Spinal cord (tissue), 9 donors: ENCODE measurements at regions not wholly inside any gene's neighbourhood (a gene's known extent, or its start where the extent isn't known, plus 50 kb on each side); places are given as distances from the start of the nearest gene placed in this dataset.
"Not testable (repeated sequence)": the region's sequence is repeated elsewhere in the genome, so short reads cannot be mapped to it uniquely, and the experiment has no call there.

Experiments
- DNase-seq, 6 donors: peaks; one replicate each; pipeline versions ENCODE4 v3.0.0 to v3.0.0-alpha.2; 2013 to 2015; ENCODE audit warnings: low spot score in 6 of 6, low read depth in 4 of 6
- H3K27ac ChIP-seq: one replicate; pipeline ENCODE4 v1.5.1; 2013; ENCODE audit warnings: low read depth, low read length, control low read depth
- H3K27me3 ChIP-seq: one replicate; pipeline ENCODE4 v1.6.1; 2013; ENCODE audit warnings: low read length; ENCODE audit not compliant: control insufficient read depth, insufficient read depth
- H3K36me3 ChIP-seq: one replicate; pipeline ENCODE4 v1.6.1; 2013; ENCODE audit warnings: low read length; ENCODE audit not compliant: control insufficient read depth, insufficient read depth
- H3K4me1 ChIP-seq: one replicate; pipeline ENCODE4 v1.6.1; 2013; ENCODE audit warnings: low read length; ENCODE audit not compliant: control insufficient read depth, insufficient read depth
- H3K4me3 ChIP-seq: one replicate; pipeline ENCODE4 v1.5.1; 2013; ENCODE audit warnings: low read depth, low read length, control low read depth
- H3K9me3 ChIP-seq: one replicate; pipeline ENCODE4 v1.6.1; 2013; ENCODE audit warnings: low read length; ENCODE audit not compliant: control insufficient read depth, insufficient read depth
- WGBS: methylation state at CpG from one replicate; pipeline ENCODE4 v1.1.5; 2013; ENCODE audit warnings: missing lambda C conversion rate; ENCODE audit not compliant: insufficient coverage; 5-methylcytosine and 5-hydroxymethylcytosine counted together
- donor health status: healthy.

GRCh38 chr5:86716121-86716520, 98.4 kb downstream of the COX7C start:
- WGBS = 85% methylated on average over 2 of the region's 2 CpGs
- Histone ChIP-seq H3K9me3 (no peaks in the 10 kb centered on the region), H3K27me3 (no peaks in the 10 kb centered on the region), H3K4me3 (no peak overlapping the region), H3K27ac (no peak overlapping the region), H3K36me3 (no peaks in the 10 kb centered on the region), H3K4me1 (no peaks in the 10 kb centered on the region)
- no peak for DNase-seq

- WGBS = 94% methylated on average over 17 of the region's 20 CpGs
- not testable (repeated sequence) for H3K27me3 ChIP-seq, H3K9me3 ChIP-seq, H3K27ac ChIP-seq, H3K36me3 ChIP-seq, H3K4me3 ChIP-seq, H3K4me1 ChIP-seq, DNase-seq
Observed at GRCh38 chr5:86731319-86732117, 113.8 kb downstream of the COX7C start.

GRCh38 chr5:86735370-86735769, 117.6 kb downstream of the COX7C start:
- Histone ChIP-seq H3K4me1 (no peaks in the 10 kb centered on the region), H3K27ac (no peak overlapping the region), H3K9me3 (peaks cover 8% of the 10 kb centered on the region), H3K27me3 (no peaks in the 10 kb centered on the region), H3K36me3 (no peaks in the 10 kb centered on the region), H3K4me3 (no peak overlapping the region)
- DNase-seq = no peak
- no CpG with 5 or more reads among the region's 2 CpGs for WGBS

GRCh38 chr5:86737579-86737978, 119.8 kb downstream of the COX7C start:
- no CpG with 5 or more reads among the region's 1 CpG for WGBS
- Histone ChIP-seq H3K9me3 (peaks cover 8% of the 10 kb centered on the region), H3K27ac (no peak overlapping the region), H3K4me1 (no peaks in the 10 kb centered on the region), H3K36me3 (no peaks in the 10 kb centered on the region), H3K4me3 (no peak overlapping the region), H3K27me3 (no peaks in the 10 kb centered on the region)
- DNase-seq = no peak

GRCh38 chr5:86748538-86749105, 130.9 kb downstream of the COX7C start:
- no peaks in the 10 kb centered on the region for H3K36me3 ChIP-seq
- H3K9me3 ChIP-seq = no peaks in the 10 kb centered on the region
- no peak for DNase-seq
- H3K4me1 ChIP-seq = no peaks in the 10 kb centered on the region
- no peaks in the 10 kb centered on the region for H3K27me3 ChIP-seq
- H3K4me3 ChIP-seq = no peak overlapping the region
- WGBS = no CpG with 5 or more reads among the region's 3 CpGs
- H3K27ac ChIP-seq = no peak overlapping the region

- Histone ChIP-seq H3K4me1 (no peaks in the 10 kb centered on the region), H3K27ac (no peak overlapping the region), H3K36me3 (no peaks in the 10 kb centered on the region), H3K27me3 (no peaks in the 10 kb centered on the region), H3K9me3 (no peaks in the 10 kb centered on the region), H3K4me3 (no peak overlapping the region)
- no peak for DNase-seq
Observed at GRCh38 chr5:86749841-86750240, 132.1 kb downstream of the COX7C start.

GRCh38 chr5:86756839-86757238, 139.1 kb downstream of the COX7C start:
- no peaks in the 10 kb centered on the region for H3K9me3 ChIP-seq
- no peak for DNase-seq
- H3K4me3 ChIP-seq = no peak overlapping the region
- H3K27ac ChIP-seq = no peak overlapping the region
- H3K4me1 ChIP-seq = no peaks in the 10 kb centered on the region
- no peaks in the 10 kb centered on the region for H3K36me3 ChIP-seq
- H3K27me3 ChIP-seq = no peaks in the 10 kb centered on the region
- no CpG with 5 or more reads among the region's 1 CpG for WGBS

GRCh38 chr5:86757824-86758223, 140.1 kb downstream of the COX7C start:
- Histone ChIP-seq H3K4me1 (no peaks in the 10 kb centered on the region), H3K9me3 (no peaks in the 10 kb centered on the region), H3K4me3 (no peak overlapping the region), H3K36me3 (no peaks in the 10 kb centered on the region), H3K27me3 (no peaks in the 10 kb centered on the region), H3K27ac (no peak overlapping the region)
- 93% methylated on average over 4 of the region's 5 CpGs for WGBS
- DNase-seq = no peak

GRCh38 chr5:86760661-86761060, 142.9 kb downstream of the COX7C start:
- WGBS = 75% methylated on average over 2 of the region's 2 CpGs
- Histone ChIP-seq H3K9me3 (no peaks in the 10 kb centered on the region), H3K36me3 (no peaks in the 10 kb centered on the region), H3K27ac (no peak overlapping the region), H3K27me3 (no peaks in the 10 kb centered on the region), H3K4me1 (no peaks in the 10 kb centered on the region), H3K4me3 (no peak overlapping the region)
- DNase-seq = no peak

- H3K27ac ChIP-seq = no peak overlapping the region
- DNase-seq = peak in 1 of 6 donors; percentile 21
- H3K4me1 ChIP-seq = no peaks in the 10 kb centered on the region
- H3K4me3 ChIP-seq = no peak overlapping the region
- H3K9me3 ChIP-seq = peaks cover 5% of the 10 kb centered on the region
- no peaks in the 10 kb centered on the region for H3K36me3 ChIP-seq
- WGBS = no CpG with 5 or more reads among the region's 1 CpG
- H3K27me3 ChIP-seq = no peaks in the 10 kb centered on the region
Observed at GRCh38 chr5:86763929-86764328, 146.2 kb downstream of the COX7C start.
